WTC11 (cell line): ENCODE measurements at regions not wholly inside any gene's neighbourhood (a gene's known extent, or its start where the extent isn't known, plus 50 kb on each side); places are given as distances from the start of the nearest gene placed in this dataset.

Experiments used
- ATAC-seq: fragments of 200-7000 bp; cut with Tn5 transposase; 2 replicates; pipeline ENCODE4 v1.10.0; 2021; ENCODE audit warnings: mild to moderate bottlenecking, moderate library complexity
- CTCF ChIA-PET: fragments of 300-600 bp; sonication (Branson Sonifier 250); formaldehyde crosslinking; loops from one replicate; lab custom pipeline; 2021; ENCODE audit warnings: antibody characterized with exemption; lab: Charles Lee
- POLR2A ChIA-PET: fragments of 350-600 bp; sonication (Branson Sonifier 250); formaldehyde crosslinking; loops from one replicate; lab custom pipeline; 2021; ENCODE audit warnings: antibody characterized with exemption; lab: Charles Lee
- DNase-seq: peaks from one replicate; pipeline ENCODE4 v3.0.0; 2021; ENCODE audit warnings: low spot score
- H3K27ac Mint-ChIP-seq: 2 replicates; pipeline ENCODE4 v1.8.0; 2021; ENCODE audit warnings: mixed read lengths
- H3K27me3 Mint-ChIP-seq: 2 replicates; pipeline ENCODE4 v1.8.0; 2021; ENCODE audit warnings: low read depth, mild to moderate bottlenecking, moderate library complexity, mixed read lengths
- H3K36me3 Mint-ChIP-seq: 2 replicates; pipeline ENCODE4 v1.8.0; 2021; ENCODE audit warnings: mixed read lengths
- H3K4me1 Mint-ChIP-seq: 2 replicates; pipeline ENCODE4 v1.8.0; 2022; ENCODE audit warnings: mixed read lengths
- H3K4me3 Mint-ChIP-seq: 2 replicates; pipeline ENCODE4 v1.8.0; 2021; ENCODE audit warnings: mild to moderate bottlenecking, moderate library complexity, mixed read lengths
- H3K9me3 Mint-ChIP-seq: 2 replicates; pipeline ENCODE4 v1.8.0; 2021; ENCODE audit warnings: mixed read lengths
- CREB1 ChIP-seq: sonication (generic); formaldehyde crosslinking; IDR thresholded peaks from 2 replicates; pipeline ENCODE4 v1.8.0; 2023; ENCODE audit warnings: mild to moderate bottlenecking, missing genetic modification reagents
- GRHL2 ChIP-seq: fragments of 250-450 bp; sonication (Bioruptor Pico); IDR thresholded peaks from 2 replicates; pipeline ENCODE4 v1.8.0; 2022; ENCODE audit warnings: mild to moderate bottlenecking, moderate library complexity; ENCODE audit not compliant: insufficient replicate concordance, severe bottlenecking
- OVOL2 ChIP-seq: fragments of 250-450 bp; sonication (Bioruptor Pico); IDR thresholded peaks from 2 replicates; pipeline ENCODE4 v1.9.0; 2021; ENCODE audit warnings: mild to moderate bottlenecking, borderline replicate concordance
- SMAD4 ChIP-seq: sonication (generic); formaldehyde crosslinking; IDR thresholded peaks from 2 replicates; pipeline ENCODE4 v1.8.0; 2022; ENCODE audit warnings: mild to moderate bottlenecking, missing genetic modification reagents
- TCF7 ChIP-seq: sonication (generic); formaldehyde crosslinking; IDR thresholded peaks from 2 replicates; pipeline ENCODE4 v1.8.0; 2022; ENCODE audit warnings: mild to moderate bottlenecking, low read depth, missing genetic modification reagents, moderate library complexity
- TEAD4 ChIP-seq: sonication (generic); formaldehyde crosslinking; IDR thresholded peaks from 2 replicates; pipeline ENCODE4 v1.8.0; 2022; ENCODE audit warnings: mild to moderate bottlenecking, missing genetic modification reagents
- ZNF396 ChIP-seq: fragments of 250-450 bp; sonication (Bioruptor Pico); IDR thresholded peaks from 2 replicates; pipeline ENCODE4 v1.8.0; 2021; ENCODE audit warnings: mild to moderate bottlenecking, moderate library complexity, borderline replicate concordance
- TF ChIP-seq, protein P1 (sequence below): fragments of 250-450 bp; sonication (Bioruptor Pico); IDR thresholded peaks from 2 replicates; pipeline ENCODE4 v1.9.0; 2021; ENCODE audit warnings: moderate library complexity, mild to moderate bottlenecking, inconsistent platforms, borderline replicate concordance
- TF ChIP-seq, protein P2 (sequence below): fragments of 250-450 bp; sonication (Bioruptor Pico); IDR thresholded peaks from 2 replicates; pipeline ENCODE4 v1.9.0; 2021; ENCODE audit warnings: mild to moderate bottlenecking
- TF ChIP-seq, protein P3 (sequence below): fragments of 250-450 bp; sonication (Bioruptor Pico); IDR thresholded peaks from 2 replicates; pipeline ENCODE4 v1.8.0; 2021; ENCODE audit warnings: mild to moderate bottlenecking
- TF ChIP-seq, protein P4 (sequence below): sonication (generic); formaldehyde crosslinking; IDR thresholded peaks from 2 replicates; pipeline ENCODE4 v1.8.1; 2023; ENCODE audit warnings: mild to moderate bottlenecking, moderate library complexity, missing genetic modification reagents
- TF ChIP-seq, protein P5 (sequence below): sonication (generic); formaldehyde crosslinking; IDR thresholded peaks from 2 replicates; pipeline ENCODE4 v1.8.1; 2023; ENCODE audit warnings: mild to moderate bottlenecking, missing genetic modification reagents
- TF ChIP-seq, protein P6 (sequence below): sonication (generic); formaldehyde crosslinking; conservative IDR thresholded peaks from 2 replicates; pipeline ENCODE4 v1.8.1; 2023; ENCODE audit warnings: mild to moderate bottlenecking, low read depth, missing genetic modification reagents, moderate library complexity
- TF ChIP-seq, protein P7 (sequence below): sonication (generic); formaldehyde crosslinking; IDR thresholded peaks from 2 replicates; pipeline ENCODE4 v1.8.1; 2022; ENCODE audit warnings: low read depth, missing genetic modification reagents, borderline replicate concordance
- TF ChIP-seq, protein P8 (sequence below): sonication (generic); formaldehyde crosslinking; IDR thresholded peaks from 2 replicates; pipeline ENCODE4 v1.8.0; 2023; ENCODE audit warnings: mild to moderate bottlenecking, missing genetic modification reagents

DNA sequence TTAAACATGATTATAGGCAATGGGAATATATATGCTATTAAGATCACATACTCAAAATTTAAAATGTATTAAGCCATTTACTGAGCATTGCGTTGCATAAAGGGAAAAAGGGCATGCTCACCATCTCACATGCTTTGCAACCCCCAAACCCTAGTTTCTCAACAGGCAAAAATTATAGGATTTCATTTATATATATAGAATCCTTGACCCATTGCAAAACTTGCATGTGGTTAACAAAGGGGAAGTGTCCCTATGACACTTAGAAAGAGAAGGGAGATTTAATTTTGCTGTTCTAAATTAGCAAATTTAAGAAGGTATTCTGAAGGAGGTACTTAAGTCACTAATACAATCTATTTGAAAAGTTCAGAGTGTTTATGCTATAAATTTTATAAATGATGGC, 837.8 kb downstream of the DIPK2A start:
- CTCF ChIA-PET: no interaction called here
- POLR2A ChIA-PET: no interaction called here
- Mint-ChIP-seq H3K36me3 (no peaks in the 10 kb centered on the region), H3K27ac (no peak overlapping the region), H3K4me1 (peaks cover 8% of the 10 kb centered on the region), H3K9me3 (peaks cover 5% of the 10 kb centered on the region), H3K27me3 (no peaks in the 10 kb centered on the region), H3K4me3 (no peak overlapping the region)
- no peak for ATAC-seq
- TF ChIP-seq TCF7 (CRISPR knock-in tag): no peak
- TF ChIP-seq, protein P1, sequence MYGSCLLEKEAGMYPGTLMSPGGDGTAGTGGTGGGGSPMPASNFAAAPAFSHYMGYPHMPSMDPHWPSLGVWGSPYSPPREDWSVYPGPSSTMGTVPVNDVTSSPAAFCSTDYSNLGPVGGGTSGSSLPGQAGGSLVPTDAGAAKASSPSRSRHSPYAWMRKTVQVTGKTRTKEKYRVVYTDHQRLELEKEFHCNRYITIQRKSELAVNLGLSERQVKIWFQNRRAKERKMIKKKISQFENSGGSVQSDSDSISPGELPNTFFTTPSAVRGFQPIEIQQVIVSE: no peak
- no peak for DNase-seq

DNA sequence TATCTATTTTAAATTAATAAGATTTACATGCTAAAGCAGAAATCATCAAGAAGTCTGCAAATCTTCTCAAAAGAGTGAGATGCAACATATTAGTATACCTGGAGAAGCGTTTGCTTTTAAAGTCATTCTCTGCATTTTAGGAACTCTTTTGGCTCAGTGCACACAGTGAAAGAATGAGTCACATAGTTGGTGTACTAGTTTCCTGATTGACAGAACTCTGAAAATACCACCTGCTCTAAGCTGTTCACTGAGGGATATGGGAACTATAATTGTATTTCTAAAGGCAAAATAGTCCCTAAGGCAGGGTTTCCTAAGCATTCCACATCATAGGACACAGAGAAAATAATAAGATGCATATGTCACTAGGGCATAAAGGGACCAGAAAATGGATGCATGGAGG, 838.5 kb downstream of the DIPK2A start:
- Mint-ChIP-seq H3K9me3 (peaks cover 5% of the 10 kb centered on the region), H3K36me3 (no peaks in the 10 kb centered on the region), H3K4me3 (no peak overlapping the region), H3K4me1 (peaks cover 8% of the 10 kb centered on the region), H3K27me3 (no peaks in the 10 kb centered on the region), H3K27ac (no peak overlapping the region)
- DNase-seq: no peak
- CTCF ChIA-PET: no interaction called here
- TF ChIP-seq, protein P2, sequence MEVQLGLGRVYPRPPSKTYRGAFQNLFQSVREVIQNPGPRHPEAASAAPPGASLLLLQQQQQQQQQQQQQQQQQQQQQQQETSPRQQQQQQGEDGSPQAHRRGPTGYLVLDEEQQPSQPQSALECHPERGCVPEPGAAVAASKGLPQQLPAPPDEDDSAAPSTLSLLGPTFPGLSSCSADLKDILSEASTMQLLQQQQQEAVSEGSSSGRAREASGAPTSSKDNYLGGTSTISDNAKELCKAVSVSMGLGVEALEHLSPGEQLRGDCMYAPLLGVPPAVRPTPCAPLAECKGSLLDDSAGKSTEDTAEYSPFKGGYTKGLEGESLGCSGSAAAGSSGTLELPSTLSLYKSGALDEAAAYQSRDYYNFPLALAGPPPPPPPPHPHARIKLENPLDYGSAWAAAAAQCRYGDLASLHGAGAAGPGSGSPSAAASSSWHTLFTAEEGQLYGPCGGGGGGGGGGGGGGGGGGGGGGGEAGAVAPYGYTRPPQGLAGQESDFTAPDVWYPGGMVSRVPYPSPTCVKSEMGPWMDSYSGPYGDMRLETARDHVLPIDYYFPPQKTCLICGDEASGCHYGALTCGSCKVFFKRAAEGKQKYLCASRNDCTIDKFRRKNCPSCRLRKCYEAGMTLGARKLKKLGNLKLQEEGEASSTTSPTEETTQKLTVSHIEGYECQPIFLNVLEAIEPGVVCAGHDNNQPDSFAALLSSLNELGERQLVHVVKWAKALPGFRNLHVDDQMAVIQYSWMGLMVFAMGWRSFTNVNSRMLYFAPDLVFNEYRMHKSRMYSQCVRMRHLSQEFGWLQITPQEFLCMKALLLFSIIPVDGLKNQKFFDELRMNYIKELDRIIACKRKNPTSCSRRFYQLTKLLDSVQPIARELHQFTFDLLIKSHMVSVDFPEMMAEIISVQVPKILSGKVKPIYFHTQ (CRISPR knock-in tag): no peak
- TF ChIP-seq, protein P3, sequence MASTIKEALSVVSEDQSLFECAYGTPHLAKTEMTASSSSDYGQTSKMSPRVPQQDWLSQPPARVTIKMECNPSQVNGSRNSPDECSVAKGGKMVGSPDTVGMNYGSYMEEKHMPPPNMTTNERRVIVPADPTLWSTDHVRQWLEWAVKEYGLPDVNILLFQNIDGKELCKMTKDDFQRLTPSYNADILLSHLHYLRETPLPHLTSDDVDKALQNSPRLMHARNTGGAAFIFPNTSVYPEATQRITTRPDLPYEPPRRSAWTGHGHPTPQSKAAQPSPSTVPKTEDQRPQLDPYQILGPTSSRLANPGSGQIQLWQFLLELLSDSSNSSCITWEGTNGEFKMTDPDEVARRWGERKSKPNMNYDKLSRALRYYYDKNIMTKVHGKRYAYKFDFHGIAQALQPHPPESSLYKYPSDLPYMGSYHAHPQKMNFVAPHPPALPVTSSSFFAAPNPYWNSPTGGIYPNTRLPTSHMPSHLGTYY: no peak
- TF ChIP-seq SMAD4 (no peak), OVOL2 (CRISPR knock-in tag) (no peak), TEAD4 (CRISPR knock-in tag) (no peak), ZNF396 (CRISPR knock-in tag) (no peak), CREB1 (no peak), GRHL2 (no peak)
- TF ChIP-seq, protein P4, sequence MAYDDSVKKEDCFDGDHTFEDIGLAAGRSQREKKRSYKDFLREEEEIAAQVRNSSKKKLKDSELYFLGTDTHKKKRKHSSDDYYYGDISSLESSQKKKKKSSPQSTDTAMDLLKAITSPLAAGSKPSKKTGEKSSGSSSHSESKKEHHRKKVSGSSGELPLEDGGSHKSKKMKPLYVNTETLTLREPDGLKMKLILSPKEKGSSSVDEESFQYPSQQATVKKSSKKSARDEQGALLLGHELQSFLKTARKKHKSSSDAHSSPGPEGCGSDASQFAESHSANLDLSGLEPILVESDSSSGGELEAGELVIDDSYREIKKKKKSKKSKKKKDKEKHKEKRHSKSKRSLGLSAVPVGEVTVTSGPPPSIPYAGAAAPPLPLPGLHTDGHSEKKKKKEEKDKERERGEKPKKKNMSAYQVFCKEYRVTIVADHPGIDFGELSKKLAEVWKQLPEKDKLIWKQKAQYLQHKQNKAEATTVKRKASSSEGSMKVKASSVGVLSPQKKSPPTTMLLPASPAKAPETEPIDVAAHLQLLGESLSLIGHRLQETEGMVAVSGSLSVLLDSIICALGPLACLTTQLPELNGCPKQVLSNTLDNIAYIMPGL (CRISPR knock-in tag): no peak
- TF ChIP-seq, protein P1: no peak
- TF ChIP-seq, protein P5, sequence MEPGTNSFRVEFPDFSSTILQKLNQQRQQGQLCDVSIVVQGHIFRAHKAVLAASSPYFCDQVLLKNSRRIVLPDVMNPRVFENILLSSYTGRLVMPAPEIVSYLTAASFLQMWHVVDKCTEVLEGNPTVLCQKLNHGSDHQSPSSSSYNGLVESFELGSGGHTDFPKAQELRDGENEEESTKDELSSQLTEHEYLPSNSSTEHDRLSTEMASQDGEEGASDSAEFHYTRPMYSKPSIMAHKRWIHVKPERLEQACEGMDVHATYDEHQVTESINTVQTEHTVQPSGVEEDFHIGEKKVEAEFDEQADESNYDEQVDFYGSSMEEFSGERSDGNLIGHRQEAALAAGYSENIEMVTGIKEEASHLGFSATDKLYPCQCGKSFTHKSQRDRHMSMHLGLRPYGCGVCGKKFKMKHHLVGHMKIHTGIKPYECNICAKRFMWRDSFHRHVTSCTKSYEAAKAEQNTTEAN (CRISPR knock-in tag): no peak
- no peak for ATAC-seq
- POLR2A ChIA-PET: no interaction called here

DNA sequence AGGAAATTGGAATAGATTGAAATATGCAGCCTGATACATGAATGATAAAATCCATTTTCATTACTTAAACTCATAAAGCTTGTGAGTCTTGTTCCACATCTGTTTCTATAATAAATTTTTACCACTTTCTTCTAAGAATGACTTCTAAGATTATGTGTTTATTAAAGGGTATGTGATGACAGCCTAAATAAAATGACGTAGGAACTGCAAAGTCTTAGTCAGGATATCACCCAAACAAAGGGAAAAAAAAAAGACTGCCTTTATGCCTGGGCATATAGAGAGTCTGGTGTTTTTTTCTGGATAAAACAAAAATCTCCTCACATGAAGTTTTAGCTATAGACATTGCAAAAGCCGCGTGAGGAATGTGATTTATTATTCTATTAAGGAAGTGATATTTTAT, 844.0 kb downstream of the DIPK2A start:
- ChIA-PET POLR2A (no interaction called here), CTCF (no interaction called here)
- H3K4me1 Mint-ChIP-seq: peaks cover 17% of the 10 kb centered on the region
- H3K9me3 Mint-ChIP-seq: no peaks in the 10 kb centered on the region
- no peak overlapping the region for H3K4me3 Mint-ChIP-seq
- H3K27ac Mint-ChIP-seq: no peak overlapping the region
- H3K36me3 Mint-ChIP-seq: no peaks in the 10 kb centered on the region
- ATAC-seq (no peak), DNase-seq (no peak)
- H3K27me3 Mint-ChIP-seq: no peaks in the 10 kb centered on the region
- TF ChIP-seq, protein P6, sequence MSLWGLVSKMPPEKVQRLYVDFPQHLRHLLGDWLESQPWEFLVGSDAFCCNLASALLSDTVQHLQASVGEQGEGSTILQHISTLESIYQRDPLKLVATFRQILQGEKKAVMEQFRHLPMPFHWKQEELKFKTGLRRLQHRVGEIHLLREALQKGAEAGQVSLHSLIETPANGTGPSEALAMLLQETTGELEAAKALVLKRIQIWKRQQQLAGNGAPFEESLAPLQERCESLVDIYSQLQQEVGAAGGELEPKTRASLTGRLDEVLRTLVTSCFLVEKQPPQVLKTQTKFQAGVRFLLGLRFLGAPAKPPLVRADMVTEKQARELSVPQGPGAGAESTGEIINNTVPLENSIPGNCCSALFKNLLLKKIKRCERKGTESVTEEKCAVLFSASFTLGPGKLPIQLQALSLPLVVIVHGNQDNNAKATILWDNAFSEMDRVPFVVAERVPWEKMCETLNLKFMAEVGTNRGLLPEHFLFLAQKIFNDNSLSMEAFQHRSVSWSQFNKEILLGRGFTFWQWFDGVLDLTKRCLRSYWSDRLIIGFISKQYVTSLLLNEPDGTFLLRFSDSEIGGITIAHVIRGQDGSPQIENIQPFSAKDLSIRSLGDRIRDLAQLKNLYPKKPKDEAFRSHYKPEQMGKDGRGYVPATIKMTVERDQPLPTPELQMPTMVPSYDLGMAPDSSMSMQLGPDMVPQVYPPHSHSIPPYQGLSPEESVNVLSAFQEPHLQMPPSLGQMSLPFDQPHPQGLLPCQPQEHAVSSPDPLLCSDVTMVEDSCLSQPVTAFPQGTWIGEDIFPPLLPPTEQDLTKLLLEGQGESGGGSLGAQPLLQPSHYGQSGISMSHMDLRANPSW (CRISPR knock-in tag): no peak
- TF ChIP-seq, protein P1: no peak
- TF ChIP-seq, protein P7, sequence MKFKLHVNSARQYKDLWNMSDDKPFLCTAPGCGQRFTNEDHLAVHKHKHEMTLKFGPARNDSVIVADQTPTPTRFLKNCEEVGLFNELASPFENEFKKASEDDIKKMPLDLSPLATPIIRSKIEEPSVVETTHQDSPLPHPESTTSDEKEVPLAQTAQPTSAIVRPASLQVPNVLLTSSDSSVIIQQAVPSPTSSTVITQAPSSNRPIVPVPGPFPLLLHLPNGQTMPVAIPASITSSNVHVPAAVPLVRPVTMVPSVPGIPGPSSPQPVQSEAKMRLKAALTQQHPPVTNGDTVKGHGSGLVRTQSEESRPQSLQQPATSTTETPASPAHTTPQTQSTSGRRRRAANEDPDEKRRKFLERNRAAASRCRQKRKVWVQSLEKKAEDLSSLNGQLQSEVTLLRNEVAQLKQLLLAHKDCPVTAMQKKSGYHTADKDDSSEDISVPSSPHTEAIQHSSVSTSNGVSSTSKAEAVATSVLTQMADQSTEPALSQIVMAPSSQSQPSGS (CRISPR knock-in tag): no peak
- TF ChIP-seq, protein P8, sequence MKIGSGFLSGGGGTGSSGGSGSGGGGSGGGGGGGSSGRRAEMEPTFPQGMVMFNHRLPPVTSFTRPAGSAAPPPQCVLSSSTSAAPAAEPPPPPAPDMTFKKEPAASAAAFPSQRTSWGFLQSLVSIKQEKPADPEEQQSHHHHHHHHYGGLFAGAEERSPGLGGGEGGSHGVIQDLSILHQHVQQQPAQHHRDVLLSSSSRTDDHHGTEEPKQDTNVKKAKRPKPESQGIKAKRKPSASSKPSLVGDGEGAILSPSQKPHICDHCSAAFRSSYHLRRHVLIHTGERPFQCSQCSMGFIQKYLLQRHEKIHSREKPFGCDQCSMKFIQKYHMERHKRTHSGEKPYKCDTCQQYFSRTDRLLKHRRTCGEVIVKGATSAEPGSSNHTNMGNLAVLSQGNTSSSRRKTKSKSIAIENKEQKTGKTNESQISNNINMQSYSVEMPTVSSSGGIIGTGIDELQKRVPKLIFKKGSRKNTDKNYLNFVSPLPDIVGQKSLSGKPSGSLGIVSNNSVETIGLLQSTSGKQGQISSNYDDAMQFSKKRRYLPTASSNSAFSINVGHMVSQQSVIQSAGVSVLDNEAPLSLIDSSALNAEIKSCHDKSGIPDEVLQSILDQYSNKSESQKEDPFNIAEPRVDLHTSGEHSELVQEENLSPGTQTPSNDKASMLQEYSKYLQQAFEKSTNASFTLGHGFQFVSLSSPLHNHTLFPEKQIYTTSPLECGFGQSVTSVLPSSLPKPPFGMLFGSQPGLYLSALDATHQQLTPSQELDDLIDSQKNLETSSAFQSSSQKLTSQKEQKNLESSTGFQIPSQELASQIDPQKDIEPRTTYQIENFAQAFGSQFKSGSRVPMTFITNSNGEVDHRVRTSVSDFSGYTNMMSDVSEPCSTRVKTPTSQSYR (CRISPR knock-in tag): no peak
